ENCODE measurements at regions not wholly inside any gene's neighbourhood (a gene's known extent, or its start where the extent isn't known, plus 50 kb on each side); places are given as distances from the start of the nearest gene placed in this dataset.

DNA sequence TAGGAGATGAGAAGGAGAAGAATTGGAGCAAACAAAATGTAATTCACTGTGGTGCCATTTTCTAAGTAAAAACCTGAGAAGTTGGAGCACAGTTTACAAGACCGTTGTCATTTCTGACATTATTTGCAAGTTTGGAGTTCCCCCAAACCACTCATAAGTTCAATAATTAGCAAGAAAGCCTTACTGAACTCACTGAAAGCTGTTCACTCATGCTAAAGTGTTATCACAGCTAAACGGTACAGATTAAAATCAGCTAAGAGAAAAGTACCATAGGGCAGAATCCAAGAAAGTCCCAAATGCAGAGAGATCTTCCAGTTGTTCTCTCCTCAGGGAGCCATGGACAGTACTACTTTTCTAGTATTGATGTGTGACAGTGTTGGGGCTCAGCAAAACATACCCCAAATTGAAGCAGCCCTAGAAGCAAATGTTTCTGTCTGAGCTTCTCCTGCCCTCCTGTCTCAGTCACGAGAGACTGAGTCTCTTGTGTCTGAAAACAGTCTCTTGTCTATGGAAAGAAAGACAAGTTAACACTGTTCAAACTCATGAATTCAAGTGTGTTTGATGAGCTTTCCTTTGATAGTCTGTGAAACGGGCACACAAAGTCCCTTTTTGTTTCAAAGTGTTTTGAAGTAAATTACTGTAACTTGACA, 221.2 kb downstream of the GABRG2 start:
- DNase-seq, result no peak
- TF ChIP-seq, protein P1, sequence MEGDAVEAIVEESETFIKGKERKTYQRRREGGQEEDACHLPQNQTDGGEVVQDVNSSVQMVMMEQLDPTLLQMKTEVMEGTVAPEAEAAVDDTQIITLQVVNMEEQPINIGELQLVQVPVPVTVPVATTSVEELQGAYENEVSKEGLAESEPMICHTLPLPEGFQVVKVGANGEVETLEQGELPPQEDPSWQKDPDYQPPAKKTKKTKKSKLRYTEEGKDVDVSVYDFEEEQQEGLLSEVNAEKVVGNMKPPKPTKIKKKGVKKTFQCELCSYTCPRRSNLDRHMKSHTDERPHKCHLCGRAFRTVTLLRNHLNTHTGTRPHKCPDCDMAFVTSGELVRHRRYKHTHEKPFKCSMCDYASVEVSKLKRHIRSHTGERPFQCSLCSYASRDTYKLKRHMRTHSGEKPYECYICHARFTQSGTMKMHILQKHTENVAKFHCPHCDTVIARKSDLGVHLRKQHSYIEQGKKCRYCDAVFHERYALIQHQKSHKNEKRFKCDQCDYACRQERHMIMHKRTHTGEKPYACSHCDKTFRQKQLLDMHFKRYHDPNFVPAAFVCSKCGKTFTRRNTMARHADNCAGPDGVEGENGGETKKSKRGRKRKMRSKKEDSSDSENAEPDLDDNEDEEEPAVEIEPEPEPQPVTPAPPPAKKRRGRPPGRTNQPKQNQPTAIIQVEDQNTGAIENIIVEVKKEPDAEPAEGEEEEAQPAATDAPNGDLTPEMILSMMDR (IDR thresholded peaks at IDR 0.05; ENCODE audit: low read depth, low read length, missing control alignments), result no peak
- in situ Hi-C loops (cut with HindIII; ENCODE audit: low pct_ligation_motif_present, low sequenced_read_pairs), result no loop called here
- H3K27me3 ChIP-seq (replicated peaks), result no peaks in the 10 kb centered on the region
- no peak overlapping the region for H3K27ac ChIP-seq
- H3K36me3 ChIP-seq (replicated peaks), result no peaks in the 10 kb centered on the region
- H3K4me3 ChIP-seq (ENCODE audit: low read depth, low read length), result no peak overlapping the region

DNA sequence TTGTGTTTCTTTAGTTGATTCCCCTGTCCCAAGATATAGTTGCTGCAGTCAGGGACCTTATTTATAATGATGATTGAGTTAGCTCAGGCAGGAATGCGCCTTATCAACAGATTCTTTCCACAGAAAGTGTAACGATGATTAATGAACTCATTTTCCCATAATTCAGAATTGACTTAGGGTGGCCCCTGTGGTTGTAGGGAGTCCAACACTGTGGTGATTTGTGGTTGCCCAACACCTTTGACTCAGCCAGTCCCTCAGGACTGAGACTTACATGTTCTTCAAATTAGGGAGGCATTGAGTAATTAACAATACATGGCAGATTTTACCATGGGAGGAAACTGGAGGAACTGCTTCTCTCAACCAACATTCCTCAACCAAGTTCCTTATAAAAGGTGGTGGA, 221.9 kb downstream of the GABRG2 start:
- H3K27ac ChIP-seq, result no peak overlapping the region
- TF ChIP-seq, protein P1 (IDR thresholded peaks at IDR 0.05; ENCODE audit: low read depth, low read length, missing control alignments), result no peak
- no peak for DNase-seq

DNA sequence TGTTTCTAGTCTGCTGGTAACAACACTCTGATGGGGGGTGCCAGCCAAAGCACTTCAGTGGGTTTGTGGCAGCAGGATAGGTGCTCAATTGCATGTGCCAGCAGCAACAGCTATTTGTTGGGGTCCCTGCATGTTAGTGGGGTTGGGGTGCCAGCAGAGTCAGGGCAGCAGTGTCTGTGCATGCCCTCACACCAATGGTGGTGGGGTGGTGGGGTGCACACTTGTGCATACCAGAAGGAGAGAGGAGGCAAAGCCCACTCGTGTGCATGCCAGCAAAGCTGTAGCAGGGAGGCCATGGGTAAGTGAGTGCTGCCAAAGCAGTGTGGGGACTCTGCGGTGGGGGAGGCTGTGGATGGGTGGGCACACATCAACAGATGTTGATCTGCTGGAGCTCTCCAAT, 232.2 kb downstream of the GABRG2 start:
- Histone ChIP-seq H3K36me3 (replicated peaks) (no peaks in the 10 kb centered on the region), H3K27ac (no peak overlapping the region), H3K27me3 (replicated peaks) (no peaks in the 10 kb centered on the region), H3K4me3 (ENCODE audit: low read depth, low read length) (no peak overlapping the region)
- TF ChIP-seq, protein P1 (IDR thresholded peaks at IDR 0.05; ENCODE audit: low read depth, low read length, missing control alignments), result no peak
- in situ Hi-C loops (cut with HindIII; ENCODE audit: low pct_ligation_motif_present, low sequenced_read_pairs), result no loop called here
- DNase-seq, result no peak

More for the DNA sequence above, 221.9 kb downstream of the GABRG2 start:
- in situ Hi-C loops (cut with HindIII; ENCODE audit: low pct_ligation_motif_present, low sequenced_read_pairs), result no loop called here
- H3K27me3 ChIP-seq (replicated peaks), result no peaks in the 10 kb centered on the region
- no peaks in the 10 kb centered on the region for H3K36me3 ChIP-seq (replicated peaks)
- H3K4me3 ChIP-seq (ENCODE audit: low read depth, low read length), result no peak overlapping the region

DNA sequence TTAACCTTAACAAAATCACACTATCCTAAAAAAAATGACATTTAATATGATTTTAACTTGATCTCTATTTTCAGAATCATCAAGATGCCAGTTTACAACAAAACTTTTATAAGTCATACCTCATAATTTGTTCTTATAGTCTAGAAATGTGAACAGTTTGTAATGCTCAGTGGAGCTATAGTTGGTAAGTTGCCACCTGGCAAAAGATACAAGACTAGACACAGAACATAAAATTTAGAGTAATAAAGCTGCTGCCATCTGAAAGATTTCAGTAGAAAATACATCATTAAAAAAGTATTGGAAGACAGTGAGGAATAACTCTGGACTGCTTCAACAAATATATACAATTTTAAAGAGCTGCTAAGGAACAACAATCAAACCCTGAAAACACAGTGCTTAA, 233.8 kb downstream of the GABRG2 start:
- DNase-seq, result no peak
- TF ChIP-seq, protein P1 (IDR thresholded peaks at IDR 0.05; ENCODE audit: low read depth, low read length, missing control alignments), result no peak
- in situ Hi-C loops (cut with HindIII; ENCODE audit: low pct_ligation_motif_present, low sequenced_read_pairs), result no loop called here
- Histone ChIP-seq H3K27ac (no peak overlapping the region), H3K36me3 (replicated peaks) (no peaks in the 10 kb centered on the region), H3K27me3 (replicated peaks) (no peaks in the 10 kb centered on the region), H3K4me3 (ENCODE audit: low read depth, low read length) (no peak overlapping the region)

DNA sequence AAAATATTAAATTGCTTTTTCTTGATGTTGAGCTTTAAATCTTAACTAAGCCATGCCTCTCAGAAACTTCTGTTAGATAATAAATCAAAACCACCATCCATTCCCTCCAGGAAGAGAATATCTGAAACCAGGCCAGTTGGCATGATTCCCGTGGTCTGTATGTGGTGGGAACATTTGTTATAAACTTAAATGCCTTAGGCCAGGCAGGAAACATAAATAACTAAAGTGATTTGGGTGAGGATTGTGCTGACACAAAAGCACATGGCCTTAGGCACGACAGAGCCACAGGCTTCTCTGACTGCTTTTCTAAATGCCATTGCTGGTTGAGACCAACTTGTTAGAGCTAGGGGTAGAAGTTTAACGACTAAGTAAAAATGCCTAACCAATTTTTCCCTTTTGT, 255.9 kb downstream of the GABRG2 start:
- in situ Hi-C loops (cut with HindIII; ENCODE audit: low pct_ligation_motif_present, low sequenced_read_pairs), result no loop called here
- TF ChIP-seq, protein P1 (IDR thresholded peaks at IDR 0.05; ENCODE audit: low read depth, low read length, missing control alignments), result no peak
- DNase-seq, result no peak
- Histone ChIP-seq H3K27ac (no peak overlapping the region), H3K4me3 (ENCODE audit: low read depth, low read length) (no peak overlapping the region), H3K36me3 (replicated peaks) (no peaks in the 10 kb centered on the region), H3K27me3 (replicated peaks) (no peaks in the 10 kb centered on the region)

DNA sequence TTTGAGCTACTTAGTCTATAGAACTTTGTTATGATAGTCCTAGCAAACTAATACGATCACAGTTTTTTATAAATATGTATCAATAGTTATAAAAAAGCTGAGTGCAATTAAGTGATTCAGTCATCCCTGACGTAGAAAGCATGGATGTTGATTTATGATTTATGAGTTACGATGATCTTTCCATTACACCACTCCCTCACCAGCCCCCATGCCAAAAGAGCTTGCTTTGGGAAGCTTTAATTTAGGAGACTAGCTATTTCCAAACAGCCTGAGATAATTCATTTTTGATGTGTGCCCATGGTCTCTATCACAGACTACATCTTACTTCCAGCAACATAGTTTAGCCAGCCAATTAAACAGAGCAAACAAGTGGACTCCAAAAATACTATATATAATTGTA, 256.8 kb downstream of the GABRG2 start:
- Histone ChIP-seq H3K27ac (no peak overlapping the region), H3K27me3 (replicated peaks) (no peaks in the 10 kb centered on the region), H3K4me3 (ENCODE audit: low read depth, low read length) (no peak overlapping the region), H3K36me3 (replicated peaks) (no peaks in the 10 kb centered on the region)
- TF ChIP-seq, protein P1 (IDR thresholded peaks at IDR 0.05; ENCODE audit: low read depth, low read length, missing control alignments), result no peak
- in situ Hi-C loops (cut with HindIII; ENCODE audit: low pct_ligation_motif_present, low sequenced_read_pairs), result no loop called here
- no peak for DNase-seq

Measured in brain microvascular endothelial cell (primary cell).